Subcutaneous abdominal adipose tissue (tissue), 5 donors: ENCODE measurements at regions not wholly inside any gene's neighbourhood (a gene's known extent, or its start where the extent isn't known, plus 50 kb on each side); places are given as distances from the start of the nearest gene placed in this dataset.
"Not testable (repeated sequence)": the region's sequence is repeated elsewhere in the genome, so short reads cannot be mapped to it uniquely, and the experiment has no call there.

Experiments used
- H3K27ac ChIP-seq: one replicate; pipeline ENCODE4 v1.7.0; 2013; ENCODE audit warnings: low read depth, mild to moderate bottlenecking, inconsistent platforms, low read length, moderate library complexity
- H3K27me3 ChIP-seq, 5 donors: one replicate each; pipeline ENCODE4 v1.7.0; 2013; ENCODE audit warnings: low read length in 5 of 5, inconsistent platforms in 1 of 5; ENCODE audit not compliant: control insufficient read depth in 5 of 5, insufficient read depth in 4 of 5
- H3K36me3 ChIP-seq, 5 donors: one replicate each; pipeline ENCODE4 v1.7.0; 2013; ENCODE audit warnings: low read length in 5 of 5; ENCODE audit not compliant: control insufficient read depth in 5 of 5, insufficient read depth in 5 of 5
- H3K4me1 ChIP-seq, 5 donors: one replicate each; pipeline ENCODE4 v1.7.0; 2013; ENCODE audit warnings: low read length in 5 of 5, mild to moderate bottlenecking in 3 of 5, moderate library complexity in 1 of 5; ENCODE audit not compliant: control insufficient read depth in 5 of 5, insufficient read depth in 5 of 5
- H3K4me3 ChIP-seq, 5 donors: one replicate each; pipeline ENCODE4 v1.7.0; 2013; ENCODE audit warnings: low read length in 5 of 5, low read depth in 1 of 5
- H3K9ac ChIP-seq, 5 donors: one replicate each; pipeline ENCODE4 v1.7.0; 2013; ENCODE audit warnings: low read length in 5 of 5, mild to moderate bottlenecking in 4 of 5, moderate library complexity in 3 of 5
- H3K9me3 ChIP-seq, 5 donors: one replicate each; pipeline ENCODE4 v1.7.0; 2013; ENCODE audit warnings: low read length in 5 of 5; ENCODE audit not compliant: control insufficient read depth in 5 of 5
- donor health status: healthy.
- donor health status: healthy.
- donor health status: healthy.
- donor health status: healthy.
- donor health status: healthy.

DNA sequence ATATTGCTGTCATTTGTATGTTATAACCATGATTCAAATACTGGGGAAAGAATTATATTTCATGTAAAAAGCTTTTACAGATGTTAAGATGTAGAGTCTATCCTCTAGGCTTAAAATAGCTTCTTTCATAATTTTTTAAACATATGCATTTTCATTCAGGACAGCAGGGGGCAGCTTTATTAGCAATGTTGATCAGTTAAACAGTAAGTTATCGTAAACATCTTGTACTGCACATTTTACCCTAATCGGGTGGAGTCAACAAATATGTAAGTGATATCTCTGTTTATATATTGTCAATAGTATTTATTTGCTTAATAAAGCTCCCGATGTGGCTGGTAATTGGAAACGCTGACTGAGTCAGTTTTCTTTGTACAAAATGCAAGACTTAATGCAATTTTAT, 142.5 kb upstream of the MED14 start:
- Histone ChIP-seq H3K4me3 (peak overlapping the region in 3 of 5 donors; percentile 29 to 35 (median 31)), H3K27me3 (peaks cover 0 to 15% (median 4%) of the 10 kb centered on the region in 5 donors), H3K9me3 (no peaks in the 10 kb centered on the region), H3K9ac (no peak overlapping the region), H3K27ac (no peak overlapping the region), H3K4me1 (peaks cover 0 to 5% (median 0%) of the 10 kb centered on the region in 5 donors), H3K36me3 (no peaks in the 10 kb centered on the region)

DNA sequence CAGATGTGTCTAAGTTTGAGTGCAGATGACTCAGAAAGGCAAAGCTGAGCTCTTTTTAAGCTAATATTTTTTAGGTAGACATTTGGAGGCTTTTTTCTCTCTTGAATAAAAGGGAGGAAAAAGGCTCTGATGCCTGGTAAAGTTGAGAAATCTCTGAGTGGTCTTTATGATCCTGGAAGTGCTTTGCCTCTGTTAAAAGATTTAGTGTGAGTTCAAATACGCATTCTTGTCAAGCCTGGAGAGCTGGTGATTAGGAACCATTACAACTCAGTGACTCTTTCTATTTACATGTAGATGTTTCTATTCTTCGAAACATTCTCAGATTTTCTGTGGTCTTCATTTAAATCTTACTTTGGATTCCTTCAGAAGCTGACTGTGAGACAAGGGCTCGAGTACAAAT, 143.4 kb upstream of the MED14 start:
- Histone ChIP-seq H3K9ac (no peak overlapping the region), H3K27ac (no peak overlapping the region), H3K4me3 (no peak overlapping the region), H3K27me3 (peaks cover 0 to 15% (median 4%) of the 10 kb centered on the region in 5 donors), H3K36me3 (no peaks in the 10 kb centered on the region), H3K4me1 (peaks cover 0 to 5% (median 0%) of the 10 kb centered on the region in 5 donors), H3K9me3 (no peaks in the 10 kb centered on the region)

DNA sequence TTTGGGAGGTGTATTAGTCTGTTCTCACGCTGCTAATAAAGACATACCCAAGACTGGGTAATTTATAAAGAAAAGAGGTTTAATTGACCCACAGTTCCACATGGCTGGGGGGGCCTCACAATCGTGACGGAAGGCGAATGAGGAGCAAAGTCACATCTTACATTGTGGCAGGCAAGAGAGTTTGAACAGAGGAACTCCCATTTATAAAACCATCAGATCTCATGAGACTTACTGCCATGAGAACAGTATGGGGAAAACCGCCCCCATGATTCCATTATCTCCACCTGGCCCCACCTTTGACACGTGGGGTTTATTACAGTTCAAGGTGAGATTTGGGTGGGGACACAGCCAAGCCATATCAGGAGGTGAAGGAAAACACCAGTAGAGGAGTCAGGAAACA, 143.8 kb upstream of the MED14 start:
- H3K9me3 ChIP-seq, H3K36me3 ChIP-seq, H3K9ac ChIP-seq, H3K4me3 ChIP-seq, H3K27ac ChIP-seq, H3K4me1 ChIP-seq: not testable (repeated sequence)
- H3K27me3 ChIP-seq: peaks cover 0 to 15% (median 4%) of the 10 kb centered on the region in 5 donors

DNA sequence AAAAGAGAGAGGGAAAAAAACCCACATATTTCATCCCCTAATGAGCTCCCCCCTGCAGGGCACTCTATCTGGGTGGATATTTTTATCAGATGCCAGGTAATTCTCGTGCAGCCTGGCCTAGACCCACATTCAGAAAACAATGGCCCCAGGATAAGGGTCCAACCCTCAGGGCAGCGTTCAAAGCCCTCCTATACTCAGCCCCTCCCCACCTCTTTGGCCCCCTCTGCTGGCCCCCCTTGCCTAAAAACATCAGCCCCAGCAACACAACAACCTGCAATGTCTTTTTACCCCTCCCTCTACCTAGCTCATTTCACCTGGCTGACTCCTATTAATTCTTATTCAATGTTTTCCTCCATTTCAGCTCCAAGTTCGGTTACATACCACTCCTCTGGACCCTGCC, 145.4 kb upstream of the MED14 start:
- Histone ChIP-seq H3K27me3 (peaks cover 0 to 7% (median 2%) of the 10 kb centered on the region in 5 donors), H3K9me3 (no peaks in the 10 kb centered on the region), H3K27ac (no peak overlapping the region), H3K36me3 (no peaks in the 10 kb centered on the region), H3K4me1 (peaks cover 0 to 5% (median 0%) of the 10 kb centered on the region in 5 donors), H3K4me3 (no peak overlapping the region), H3K9ac (no peak overlapping the region)

DNA sequence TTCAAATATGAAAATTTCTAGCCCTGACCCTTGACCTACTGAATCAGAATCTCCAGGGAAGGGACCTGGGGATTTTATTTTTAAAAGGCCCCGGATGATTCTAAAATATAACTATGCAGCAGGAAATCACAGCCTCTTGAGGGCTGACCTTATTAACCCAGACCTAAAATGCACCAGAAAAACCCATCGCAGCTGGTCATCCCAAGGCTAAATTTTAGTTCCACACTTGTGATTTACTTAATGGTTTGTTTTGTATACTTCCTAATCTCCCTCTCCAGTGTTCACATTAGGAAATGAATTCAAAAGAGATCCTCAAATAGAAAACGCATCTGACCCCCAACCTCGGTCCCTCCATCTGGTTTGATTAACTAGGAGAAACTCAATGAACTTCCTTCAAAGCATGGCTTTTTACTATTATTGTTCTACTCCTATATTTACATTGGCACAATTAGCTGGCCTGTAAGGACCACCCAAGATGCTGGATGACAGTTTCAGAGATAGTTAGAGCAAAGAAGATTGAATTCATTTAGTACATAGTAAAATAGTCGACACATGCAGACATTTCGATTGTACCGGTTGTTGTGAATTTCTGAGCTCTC, 147.8 kb upstream of the MED14 start:
- Histone ChIP-seq H3K9me3 (no peaks in the 10 kb centered on the region), H3K27me3 (peaks cover 0 to 4% (median 2%) of the 10 kb centered on the region in 5 donors), H3K4me1 (peaks cover 0 to 3% (median 0%) of the 10 kb centered on the region in 5 donors)

DNA sequence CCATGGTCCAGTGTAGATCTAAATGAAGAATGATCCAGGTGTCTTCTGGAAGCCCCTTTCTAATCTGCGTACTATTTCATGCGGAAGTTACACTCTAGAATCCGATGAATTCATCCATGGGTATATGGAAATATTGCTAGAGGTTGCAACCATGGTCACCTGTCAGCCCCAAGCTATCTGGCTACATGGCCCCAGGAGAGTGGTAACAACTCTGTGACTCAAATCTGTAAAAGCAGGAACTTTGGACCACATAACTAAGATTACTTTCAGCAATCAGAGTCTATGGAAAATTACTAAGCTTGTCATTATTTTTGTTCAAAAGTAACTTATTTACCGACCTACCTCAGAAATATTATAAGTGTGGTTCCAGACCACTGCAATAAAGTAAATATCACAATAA, 150.6 kb upstream of the MED14 start:
- Histone ChIP-seq H3K4me3 (no peak overlapping the region), H3K9me3 (peaks cover 0 to 4% (median under 1%) of the 10 kb centered on the region in 5 donors), H3K4me1 (no peaks in the 10 kb centered on the region), H3K36me3 (no peaks in the 10 kb centered on the region), H3K27me3 (peaks cover 0 to 4% (median 0%) of the 10 kb centered on the region in 5 donors), H3K27ac (no peak overlapping the region), H3K9ac (no peak overlapping the region)

More for the DNA sequence above, 147.8 kb upstream of the MED14 start:
- Histone ChIP-seq H3K27ac (no peak overlapping the region), H3K4me3 (no peak overlapping the region), H3K9ac (no peak overlapping the region), H3K36me3 (no peaks in the 10 kb centered on the region)

DNA sequence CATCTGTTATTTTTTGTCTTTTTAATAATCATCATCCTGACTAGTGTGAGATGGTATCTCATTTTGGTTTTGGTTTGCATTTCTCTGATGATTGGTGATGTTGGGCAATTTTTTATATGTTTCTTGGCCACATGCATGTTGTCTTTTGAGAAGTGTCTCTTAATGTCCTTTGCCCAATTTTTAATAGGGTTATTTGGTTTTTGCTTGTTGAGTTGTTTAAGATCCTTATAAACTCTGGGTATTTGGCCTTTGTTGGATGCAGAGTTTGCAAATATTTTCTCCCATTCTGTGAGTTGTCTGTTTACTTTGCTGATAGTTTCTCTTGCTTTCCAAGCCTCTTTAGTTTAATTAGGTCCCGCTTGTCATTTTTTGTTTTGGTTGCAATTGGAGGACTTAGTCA, 152.1 kb upstream of the MED14 start:
- H3K4me1 ChIP-seq: no peaks in the 10 kb centered on the region
- H3K4me3 ChIP-seq: no peak overlapping the region
- no peak overlapping the region for H3K9ac ChIP-seq
- H3K9me3 ChIP-seq: peaks cover 4 to 14% (median 8%) of the 10 kb centered on the region in 5 donors
- no peaks in the 10 kb centered on the region for H3K27me3 ChIP-seq
- no peaks in the 10 kb centered on the region for H3K36me3 ChIP-seq
- H3K27ac ChIP-seq: no peak overlapping the region

DNA sequence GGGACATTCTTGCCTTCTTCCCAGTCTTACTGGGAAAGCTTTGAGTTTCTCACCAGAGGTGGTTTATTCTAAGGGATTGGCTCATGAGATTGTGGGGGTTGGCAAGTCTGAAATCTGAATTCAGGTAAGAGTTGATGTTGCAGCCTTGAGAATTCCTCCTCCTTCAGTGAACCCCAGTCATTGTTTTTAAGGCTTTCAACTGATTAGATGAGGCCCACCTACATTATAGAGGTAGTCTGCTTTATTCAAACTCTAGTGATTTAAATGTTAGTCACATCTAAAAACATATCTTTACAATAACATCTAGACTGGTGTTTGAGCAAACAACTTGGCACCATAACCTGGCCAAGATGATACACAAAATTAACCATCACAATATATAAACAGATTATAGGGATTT, 156.5 kb upstream of the MED14 start:
- Histone ChIP-seq H3K4me1 (no peaks in the 10 kb centered on the region), H3K27me3 (peaks cover 0 to 6% (median 4%) of the 10 kb centered on the region in 5 donors), H3K27ac (no peak overlapping the region), H3K36me3 (no peaks in the 10 kb centered on the region), H3K9ac (no peak overlapping the region), H3K9me3 (peaks cover 4 to 14% (median 8%) of the 10 kb centered on the region in 5 donors), H3K4me3 (no peak overlapping the region)

DNA sequence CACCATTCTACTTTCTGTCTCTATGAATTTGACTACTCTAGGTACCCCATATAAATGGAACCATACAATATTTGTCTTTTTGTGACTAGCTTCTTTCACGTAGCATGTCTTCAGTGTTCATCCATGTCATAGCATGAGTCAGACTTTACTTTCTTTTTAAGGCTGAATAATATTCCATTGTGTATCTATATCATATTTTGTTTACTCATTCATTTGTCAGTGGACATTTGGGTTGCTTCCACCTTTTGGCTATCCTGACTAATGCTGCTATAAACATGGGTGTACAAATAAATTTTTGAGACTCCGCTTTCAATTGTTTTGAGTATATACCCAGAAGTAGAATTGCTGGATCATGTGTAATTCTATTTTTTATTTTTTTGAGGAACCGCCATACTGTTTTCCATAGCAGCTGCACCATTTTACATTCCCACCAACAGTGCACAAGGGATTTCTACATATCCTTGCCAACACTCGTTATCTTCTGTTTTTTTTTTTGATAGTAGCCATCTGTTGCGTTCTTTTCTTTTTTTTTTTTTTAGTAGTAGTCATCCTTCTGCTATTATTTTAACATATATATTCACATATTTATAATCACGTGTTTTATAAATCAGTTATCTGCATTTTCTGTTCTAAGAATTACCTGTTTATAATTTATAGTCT, 158.0 kb upstream of the MED14 start:
- Histone ChIP-seq H3K4me3 (no peak overlapping the region), H3K27ac (no peak overlapping the region), H3K4me1 (no peaks in the 10 kb centered on the region), H3K36me3 (no peaks in the 10 kb centered on the region), H3K9ac (no peak overlapping the region), H3K27me3 (peaks cover 0 to 6% (median 4%) of the 10 kb centered on the region in 5 donors), H3K9me3 (peaks cover 4 to 14% (median 8%) of the 10 kb centered on the region in 5 donors)

DNA sequence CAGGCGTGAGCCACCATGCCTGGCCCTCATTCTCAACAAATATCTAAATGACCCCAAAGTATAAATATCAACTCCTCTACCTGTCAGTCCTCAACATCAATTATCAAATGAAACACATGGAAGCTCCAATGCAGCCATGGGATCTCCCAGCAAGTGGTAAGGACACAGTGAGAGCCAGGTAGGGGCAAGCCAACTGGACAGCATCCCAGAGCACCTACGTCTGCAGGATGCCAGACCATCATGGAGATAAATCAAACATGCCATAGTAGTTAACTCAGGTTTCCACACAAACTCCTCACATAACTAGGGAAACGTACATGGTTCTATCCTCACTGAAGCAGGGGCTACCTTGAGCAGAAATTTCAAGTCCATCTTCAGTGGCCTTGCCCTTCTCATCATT, 159.9 kb upstream of the MED14 start:
- Histone ChIP-seq H3K4me3 (no peak overlapping the region), H3K27me3 (peaks cover 3 to 12% (median 4%) of the 10 kb centered on the region in 5 donors), H3K36me3 (no peaks in the 10 kb centered on the region), H3K9me3 (peaks cover 4 to 14% (median 8%) of the 10 kb centered on the region in 5 donors), H3K4me1 (no peaks in the 10 kb centered on the region), H3K9ac (no peak overlapping the region), H3K27ac (no peak overlapping the region)
